ENCODE measurements at regions not wholly inside any gene's neighbourhood (a gene's known extent, or its start where the extent isn't known, plus 50 kb on each side); places are given as distances from the start of the nearest gene placed in this dataset.

DNA sequence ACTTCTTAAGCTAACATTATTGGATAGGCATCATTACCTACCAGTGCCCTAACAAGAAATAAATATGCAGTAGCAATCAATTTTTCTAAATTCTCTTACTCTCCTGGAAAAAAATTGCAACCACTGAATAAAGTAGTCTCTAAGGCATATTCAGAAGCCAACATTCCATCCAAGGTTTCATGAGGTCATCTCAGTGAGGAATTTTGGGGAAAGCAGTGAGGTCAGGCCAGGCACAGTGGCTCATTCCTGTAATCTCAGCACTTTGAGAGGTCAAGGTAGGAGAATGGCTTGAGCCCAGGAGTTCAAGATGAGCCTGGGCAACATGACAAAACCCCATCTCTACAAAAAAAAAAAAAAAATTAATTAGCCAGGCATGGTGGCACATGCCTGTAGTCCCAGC lies 75.9 kb upstream of the GHITM start:
- no peaks in the 10 kb centered on the region for H3K4me1 ChIP-seq (ENCODE audit: control insufficient read depth, extremely low read depth, insufficient read depth, low read length)
- H3K9me3 ChIP-seq (replicated peaks; ENCODE audit: control insufficient read depth, insufficient read depth, low read length) = no peaks in the 10 kb centered on the region
- H3K36me3 ChIP-seq (ENCODE audit: control insufficient read depth in 2 of 2, extremely low read depth in 1 of 2, insufficient read depth in 2 of 2, low read length in 2 of 2) = no peaks in the 10 kb centered on the region
- ChIA-PET POLR2A (no interaction called here), CTCF (no interaction called here)
- H3K4me3 ChIP-seq (replicated peaks in 1 of 3; ENCODE audit: insufficient read depth in 1 of 3, low read depth in 1 of 3, low read length in 3 of 3) = no peak overlapping the region
- H3K27me3 ChIP-seq (ENCODE audit: control insufficient read depth in 2 of 2, insufficient read depth in 2 of 2, low read length in 2 of 2) = no peaks in the 10 kb centered on the region
- intact Hi-C loops (cut with micrococcal nuclease) (no loop called here), dilution Hi-C loops (cut with MboI; ENCODE audit: extremely low pct_ligation_motif_present, low sequenced_read_pairs) (no loop called here)
- DNase-seq (ENCODE audit: low read depth, low spot score) (no peak), FAIRE-seq (no peak)
- H3K27ac ChIP-seq (ENCODE audit: insufficient read depth, low read depth, low read length) = no peak overlapping the region
- H2AFZ ChIP-seq (ENCODE audit: low read depth, low read length) = no peak overlapping the region
- no TSS peak for BruUV-seq (replicated peaks)
- no peak overlapping the region for H3K4me2 ChIP-seq (ENCODE audit: insufficient read depth, low read length)
- H3K9ac ChIP-seq (replicated peaks; ENCODE audit: extremely low read depth, insufficient read depth, low read length) = no peak overlapping the region
- no peaks in the 10 kb centered on the region for H4K20me1 ChIP-seq (replicated peaks; ENCODE audit: control insufficient read depth, extremely low read depth, insufficient read depth, low read length)
- TF ChIP-seq, protein P1, sequence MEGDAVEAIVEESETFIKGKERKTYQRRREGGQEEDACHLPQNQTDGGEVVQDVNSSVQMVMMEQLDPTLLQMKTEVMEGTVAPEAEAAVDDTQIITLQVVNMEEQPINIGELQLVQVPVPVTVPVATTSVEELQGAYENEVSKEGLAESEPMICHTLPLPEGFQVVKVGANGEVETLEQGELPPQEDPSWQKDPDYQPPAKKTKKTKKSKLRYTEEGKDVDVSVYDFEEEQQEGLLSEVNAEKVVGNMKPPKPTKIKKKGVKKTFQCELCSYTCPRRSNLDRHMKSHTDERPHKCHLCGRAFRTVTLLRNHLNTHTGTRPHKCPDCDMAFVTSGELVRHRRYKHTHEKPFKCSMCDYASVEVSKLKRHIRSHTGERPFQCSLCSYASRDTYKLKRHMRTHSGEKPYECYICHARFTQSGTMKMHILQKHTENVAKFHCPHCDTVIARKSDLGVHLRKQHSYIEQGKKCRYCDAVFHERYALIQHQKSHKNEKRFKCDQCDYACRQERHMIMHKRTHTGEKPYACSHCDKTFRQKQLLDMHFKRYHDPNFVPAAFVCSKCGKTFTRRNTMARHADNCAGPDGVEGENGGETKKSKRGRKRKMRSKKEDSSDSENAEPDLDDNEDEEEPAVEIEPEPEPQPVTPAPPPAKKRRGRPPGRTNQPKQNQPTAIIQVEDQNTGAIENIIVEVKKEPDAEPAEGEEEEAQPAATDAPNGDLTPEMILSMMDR (IDR thresholded peaks at IDR 0.05; ENCODE audit: extremely low read depth in 1 of 2, insufficient read depth in 1 of 2, low read depth in 1 of 2, low read length in 2 of 2) = no peak
- no peak for TF ChIP-seq EZH2 (IDR thresholded peaks at IDR 0.05; ENCODE audit: borderline replicate concordance, low read depth, low read length, severe bottlenecking)
- H3K79me2 ChIP-seq (ENCODE audit: control insufficient read depth, insufficient read depth, low read length) = no peaks in the 10 kb centered on the region
- H3K9me1 ChIP-seq (replicated peaks; ENCODE audit: control insufficient read depth, extremely low read depth, insufficient read depth, low read length) = no peaks in the 10 kb centered on the region

DNA sequence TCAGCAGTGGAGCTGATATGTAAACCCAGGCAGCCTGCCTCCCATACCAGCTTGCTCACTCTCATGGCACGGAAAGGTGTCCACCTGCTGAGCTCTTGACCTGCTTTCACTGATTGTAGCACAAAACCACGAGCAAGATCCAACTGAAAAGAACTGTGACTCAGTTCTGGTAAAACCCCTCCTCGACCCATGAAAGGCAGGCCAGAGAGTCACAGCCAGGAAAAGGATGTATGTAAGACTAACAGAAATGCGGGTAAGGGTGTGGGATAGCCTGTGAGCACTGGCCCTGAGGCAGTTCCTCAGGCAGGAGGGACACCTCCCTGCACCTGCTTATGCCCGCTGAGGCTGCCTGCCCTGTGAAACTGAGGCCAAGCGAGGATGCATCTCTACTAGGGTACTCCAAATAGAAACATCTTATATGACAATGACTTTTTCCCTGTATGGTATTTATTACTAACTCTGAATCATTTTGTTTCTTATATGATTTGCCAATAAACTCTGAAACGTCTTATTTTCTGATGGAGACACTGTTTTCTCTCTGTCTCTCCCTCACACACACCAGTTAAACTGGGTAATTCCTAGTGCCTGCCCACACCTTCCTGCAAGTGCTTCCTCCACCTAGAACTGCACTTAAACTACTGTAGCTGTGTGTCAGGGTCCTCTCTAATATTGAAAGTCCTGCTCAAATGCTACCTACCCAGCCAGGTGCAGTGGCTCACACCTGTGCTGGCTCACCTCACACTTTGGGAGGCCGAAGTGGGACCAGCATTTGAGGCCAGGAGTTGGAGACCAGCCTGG lies 73.3 kb upstream of the GHITM start:
- H3K4me2 ChIP-seq (ENCODE audit: insufficient read depth, low read length) = no peak overlapping the region
- no peaks in the 10 kb centered on the region for H3K36me3 ChIP-seq (ENCODE audit: control insufficient read depth in 2 of 2, extremely low read depth in 1 of 2, insufficient read depth in 2 of 2, low read length in 2 of 2)
- CTCF ChIA-PET = interaction anchor here (1.2 kb wide), 1 partner anchor 39 kb away, joined by 5 read pairs; no protein-coding TSS in a partner anchor
- no peaks in the 10 kb centered on the region for H3K4me1 ChIP-seq (ENCODE audit: control insufficient read depth, extremely low read depth, insufficient read depth, low read length)
- dilution Hi-C loops (cut with MboI; ENCODE audit: extremely low pct_ligation_motif_present, low sequenced_read_pairs) = no loop called here
- no TSS peak for BruUV-seq (replicated peaks)
- no peak overlapping the region for H2AFZ ChIP-seq (ENCODE audit: low read depth, low read length)
- FAIRE-seq = no peak
- intact Hi-C loops (cut with micrococcal nuclease) = no loop called here
- H3K27me3 ChIP-seq (ENCODE audit: control insufficient read depth in 2 of 2, insufficient read depth in 2 of 2, low read length in 2 of 2) = no peaks in the 10 kb centered on the region
- no peak overlapping the region for H3K9ac ChIP-seq (replicated peaks; ENCODE audit: extremely low read depth, insufficient read depth, low read length)
- no peak overlapping the region for H3K4me3 ChIP-seq (replicated peaks in 1 of 3; ENCODE audit: insufficient read depth in 1 of 3, low read depth in 1 of 3, low read length in 3 of 3)
- no peaks in the 10 kb centered on the region for H3K79me2 ChIP-seq (ENCODE audit: control insufficient read depth, insufficient read depth, low read length)
- TF ChIP-seq JUN (IDR thresholded peaks at IDR 0.05; ENCODE audit: borderline replicate concordance, insufficient read depth, insufficient read length, low read depth) (no peak), POLR2AphosphoS5 (IDR thresholded peaks at IDR 0.05; ENCODE audit: insufficient read depth, low read depth, low read length) (no peak), GATA2 (IDR thresholded peaks at IDR 0.05; ENCODE audit: insufficient read depth, insufficient read length, low read depth, low read length) (no peak), EZH2 (IDR thresholded peaks at IDR 0.05; ENCODE audit: borderline replicate concordance, low read depth, low read length, severe bottlenecking) (no peak), FOS (IDR thresholded peaks at IDR 0.05; ENCODE audit: borderline replicate concordance, insufficient read depth, low read length) (no peak), POLR2A (IDR thresholded peaks at IDR 0.05; ENCODE audit: low read depth, low read length) (no peak), MYC (IDR thresholded peaks at IDR 0.05; ENCODE audit: low read depth, low read length) (no peak)
- TF ChIP-seq, protein P1 (IDR thresholded peaks at IDR 0.05; ENCODE audit: extremely low read depth in 1 of 2, insufficient read depth in 1 of 2, low read depth in 1 of 2, low read length in 2 of 2) = no peak
- TF ChIP-seq, protein P2, sequence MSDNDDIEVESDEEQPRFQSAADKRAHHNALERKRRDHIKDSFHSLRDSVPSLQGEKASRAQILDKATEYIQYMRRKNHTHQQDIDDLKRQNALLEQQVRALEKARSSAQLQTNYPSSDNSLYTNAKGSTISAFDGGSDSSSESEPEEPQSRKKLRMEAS (IDR thresholded peaks at IDR 0.05; ENCODE audit: insufficient read depth, insufficient read length) = no peak
- POLR2A ChIA-PET = no interaction called here
- H4K20me1 ChIP-seq (replicated peaks; ENCODE audit: control insufficient read depth, extremely low read depth, insufficient read depth, low read length) = no peaks in the 10 kb centered on the region
- H3K9me3 ChIP-seq (replicated peaks; ENCODE audit: control insufficient read depth, insufficient read depth, low read length) = no peaks in the 10 kb centered on the region
- H3K27ac ChIP-seq (ENCODE audit: insufficient read depth, low read depth, low read length) = no peak overlapping the region
- DNase-seq (ENCODE audit: low read depth, low spot score) = no peak
- H3K9me1 ChIP-seq (replicated peaks; ENCODE audit: control insufficient read depth, extremely low read depth, insufficient read depth, low read length) = no peaks in the 10 kb centered on the region

All from endothelial cell of umbilical vein (primary cell).